T-helper 17 cell (primary cell): ENCODE measurements at regions not wholly inside any gene's neighbourhood (a gene's known extent, or its start where the extent isn't known, plus 50 kb on each side); places are given as distances from the start of the nearest gene placed in this dataset.
"Not testable (repeated sequence)": the region's sequence is repeated elsewhere in the genome, so short reads cannot be mapped to it uniquely, and the experiment has no call there.

ENCODE experiments used
- ATAC-seq: fragments of 150-1000 bp; cut with Tn5 transposase; 2 replicates; pipeline ENCODE4 v1.10.0; 2021; ENCODE audit warnings: mild to moderate bottlenecking, moderate library complexity
- DNase-seq, 3 donors: peaks; one replicate each; pipeline versions ENCODE4 v3.0.0 to v3.0.0-alpha.2; 2020 to 2021
- H3K9me3 ChIP-seq: one replicate; pipeline ENCODE4 v1.7.0; 2013; ENCODE audit warnings: low read length, mild to moderate bottlenecking; ENCODE audit not compliant: control insufficient read depth, poor library complexity, severe bottlenecking
- H3K27ac Mint-ChIP-seq: one replicate; pipeline ENCODE4 v1.8.0; 2022; ENCODE audit warnings: mild to moderate bottlenecking, moderate library complexity, mixed read lengths
- H3K27me3 Mint-ChIP-seq: one replicate; pipeline ENCODE4 v1.8.0; 2022; ENCODE audit warnings: mixed read lengths
- H3K36me3 Mint-ChIP-seq: one replicate; pipeline ENCODE4 v1.8.0; 2022; ENCODE audit warnings: low read depth, mixed read lengths
- H3K4me1 Mint-ChIP-seq: one replicate; pipeline ENCODE4 v1.8.0; 2022; ENCODE audit warnings: mild to moderate bottlenecking, mixed read lengths
- H3K4me3 Mint-ChIP-seq: one replicate; pipeline ENCODE4 v1.8.0; 2022; ENCODE audit warnings: mild to moderate bottlenecking, moderate library complexity, mixed read lengths

GRCh38 chr1:88612773-88613172 is 71.3 kb upstream of the PKN2 start:
- ATAC-seq (no peak), DNase-seq (no peak)
- H3K36me3 Mint-ChIP-seq, result no peaks in the 10 kb centered on the region
- peaks cover 2% of the 10 kb centered on the region for H3K4me1 Mint-ChIP-seq
- no peak overlapping the region for H3K4me3 Mint-ChIP-seq
- no peak overlapping the region for H3K27ac Mint-ChIP-seq
- H3K9me3 ChIP-seq, result no peaks in the 10 kb centered on the region
- peaks cover 22% of the 10 kb centered on the region for H3K27me3 Mint-ChIP-seq

- DNase-seq (no peak), ATAC-seq (no peak)
- H3K9me3 ChIP-seq, result no peaks in the 10 kb centered on the region
- H3K36me3 Mint-ChIP-seq, result no peaks in the 10 kb centered on the region
- no peak overlapping the region for H3K27ac Mint-ChIP-seq
- peaks cover 4% of the 10 kb centered on the region for H3K27me3 Mint-ChIP-seq
- no peaks in the 10 kb centered on the region for H3K4me1 Mint-ChIP-seq
- H3K4me3 Mint-ChIP-seq, result no peak overlapping the region
Measured at GRCh38 chr1:88618331-88618730, 65.7 kb upstream of the PKN2 start.

DNA sequence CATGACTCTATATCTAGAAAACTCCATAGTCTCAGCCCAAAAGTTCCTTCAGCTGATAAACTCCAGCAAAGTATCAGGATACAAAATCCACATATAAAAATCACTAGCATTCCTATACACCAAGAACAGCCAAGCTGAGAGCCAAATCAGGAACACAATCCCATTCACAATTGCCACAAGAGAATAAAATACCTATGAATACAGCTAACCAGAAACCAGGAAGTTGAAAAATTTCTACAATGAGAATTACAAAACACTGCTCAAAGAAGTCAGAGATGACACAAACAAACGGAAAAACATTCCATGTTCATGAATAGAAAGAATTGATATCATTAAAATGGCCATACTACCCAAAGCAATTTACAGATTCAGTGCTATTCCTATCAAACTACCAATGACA is 61.0 kb upstream of the PKN2 start:
- H3K27ac Mint-ChIP-seq, H3K9me3 ChIP-seq, H3K4me3 Mint-ChIP-seq, H3K36me3 Mint-ChIP-seq, H3K4me1 Mint-ChIP-seq, H3K27me3 Mint-ChIP-seq, ATAC-seq, DNase-seq: not testable (repeated sequence)
